WTC11 (cell line): ENCODE measurements at regions not wholly inside any gene's neighbourhood (a gene's known extent, or its start where the extent isn't known, plus 50 kb on each side); places are given as distances from the start of the nearest gene placed in this dataset.

Source experiments
- ATAC-seq: fragments of 200-7000 bp; cut with Tn5 transposase; 2 replicates; pipeline ENCODE4 v1.10.0; 2021; ENCODE audit warnings: mild to moderate bottlenecking, moderate library complexity
- CTCF ChIA-PET: fragments of 300-600 bp; sonication (Branson Sonifier 250); formaldehyde crosslinking; loops from one replicate; lab custom pipeline; 2021; ENCODE audit warnings: antibody characterized with exemption; lab: Charles Lee
- POLR2A ChIA-PET: fragments of 350-600 bp; sonication (Branson Sonifier 250); formaldehyde crosslinking; loops from one replicate; lab custom pipeline; 2021; ENCODE audit warnings: antibody characterized with exemption; lab: Charles Lee
- DNase-seq: peaks from one replicate; pipeline ENCODE4 v3.0.0; 2021; ENCODE audit warnings: low spot score
- H3K27ac Mint-ChIP-seq: 2 replicates; pipeline ENCODE4 v1.8.0; 2021; ENCODE audit warnings: mixed read lengths
- H3K27me3 Mint-ChIP-seq: 2 replicates; pipeline ENCODE4 v1.8.0; 2021; ENCODE audit warnings: low read depth, mild to moderate bottlenecking, moderate library complexity, mixed read lengths
- H3K36me3 Mint-ChIP-seq: 2 replicates; pipeline ENCODE4 v1.8.0; 2021; ENCODE audit warnings: mixed read lengths
- H3K4me1 Mint-ChIP-seq: 2 replicates; pipeline ENCODE4 v1.8.0; 2022; ENCODE audit warnings: mixed read lengths
- H3K4me3 Mint-ChIP-seq: 2 replicates; pipeline ENCODE4 v1.8.0; 2021; ENCODE audit warnings: mild to moderate bottlenecking, moderate library complexity, mixed read lengths
- H3K9me3 Mint-ChIP-seq: 2 replicates; pipeline ENCODE4 v1.8.0; 2021; ENCODE audit warnings: mixed read lengths
- ATF1 ChIP-seq: sonication (generic); formaldehyde crosslinking; IDR thresholded peaks from 2 replicates; pipeline ENCODE4 v1.8.1; 2023; ENCODE audit warnings: mild to moderate bottlenecking, moderate library complexity, missing genetic modification reagents
- ETV6 ChIP-seq: sonication (generic); formaldehyde crosslinking; IDR thresholded peaks from 2 replicates; pipeline ENCODE4 v1.8.1; 2022; ENCODE audit warnings: mild to moderate bottlenecking, missing genetic modification reagents
- FOXJ3 ChIP-seq: sonication (generic); formaldehyde crosslinking; IDR thresholded peaks from 2 replicates; pipeline ENCODE4 v1.9.0; 2021; ENCODE audit warnings: missing genetic modification reagents, mild to moderate bottlenecking, borderline replicate concordance
- IRF2 ChIP-seq: sonication (generic); formaldehyde crosslinking; IDR thresholded peaks from 2 replicates; pipeline ENCODE4 v1.8.0; 2022; ENCODE audit warnings: low read depth, missing genetic modification reagents, borderline replicate concordance
- JAZF1 ChIP-seq: fragments of 250-450 bp; sonication (Bioruptor Pico); IDR thresholded peaks from 2 replicates; pipeline ENCODE4 v1.9.0; 2021; ENCODE audit warnings: moderate library complexity, mild to moderate bottlenecking, inconsistent platforms
- MXD4 ChIP-seq: fragments of 250-450 bp; sonication (Bioruptor Pico); IDR thresholded peaks from 2 replicates; pipeline ENCODE4 v1.8.0; 2021; ENCODE audit warnings: mild to moderate bottlenecking, moderate library complexity, borderline replicate concordance
- NFATC4 ChIP-seq: fragments of 250-450 bp; sonication (Bioruptor Pico); IDR thresholded peaks from 2 replicates; pipeline ENCODE4 v1.9.0; 2021; ENCODE audit warnings: mild to moderate bottlenecking
- OVOL2 ChIP-seq: fragments of 250-450 bp; sonication (Bioruptor Pico); IDR thresholded peaks from 2 replicates; pipeline ENCODE4 v1.9.0; 2021; ENCODE audit warnings: mild to moderate bottlenecking, borderline replicate concordance
- RELA ChIP-seq: sonication (generic); formaldehyde crosslinking; IDR thresholded peaks from 2 replicates; pipeline ENCODE4 v1.8.1; 2022; ENCODE audit warnings: missing genetic modification reagents, mild to moderate bottlenecking, borderline replicate concordance
- RORB ChIP-seq: fragments of 250-450 bp; sonication (Bioruptor Pico); IDR thresholded peaks from 2 replicates; pipeline ENCODE4 v1.9.0; 2021; ENCODE audit warnings: mild to moderate bottlenecking
- SMAD4 ChIP-seq: sonication (generic); formaldehyde crosslinking; IDR thresholded peaks from 2 replicates; pipeline ENCODE4 v1.8.0; 2022; ENCODE audit warnings: mild to moderate bottlenecking, missing genetic modification reagents
- SP1 ChIP-seq: sonication (generic); formaldehyde crosslinking; conservative IDR thresholded peaks from 2 replicates; pipeline ENCODE4 v1.8.1; 2022; ENCODE audit warnings: missing genetic modification reagents
- ZNF121 ChIP-seq: sonication (generic); formaldehyde crosslinking; IDR thresholded peaks from 2 replicates; pipeline ENCODE4 v1.8.0; 2023; ENCODE audit warnings: missing genetic modification reagents
- ZNF232 ChIP-seq: sonication (generic); formaldehyde crosslinking; IDR thresholded peaks from 2 replicates; pipeline ENCODE4 v1.8.0; 2022; ENCODE audit warnings: mild to moderate bottlenecking, missing genetic modification reagents
- ZNF317 ChIP-seq: sonication (generic); formaldehyde crosslinking; IDR thresholded peaks from 2 replicates; pipeline ENCODE4 v1.8.1; 2023; ENCODE audit warnings: low read depth, mild to moderate bottlenecking, moderate library complexity, missing genetic modification reagents, borderline replicate concordance
- ZNF423 ChIP-seq: fragments of 250-450 bp; sonication (Bioruptor Pico); IDR thresholded peaks from 2 replicates; pipeline ENCODE4 v2.1.2; 2022; ENCODE audit warnings: mild to moderate bottlenecking, moderate library complexity
- TF ChIP-seq, protein P1 (sequence below): sonication (generic); formaldehyde crosslinking; IDR thresholded peaks from 2 replicates; pipeline ENCODE4 v1.8.0; 2022; ENCODE audit warnings: mild to moderate bottlenecking, missing genetic modification reagents
- TF ChIP-seq, protein P2 (sequence below): fragments of 250-450 bp; sonication (Bioruptor Pico); conservative IDR thresholded peaks from 2 replicates; pipeline ENCODE4 v1.9.0; 2021; ENCODE audit warnings: mild to moderate bottlenecking
- TF ChIP-seq, protein P3 (sequence below): sonication (generic); formaldehyde crosslinking; IDR thresholded peaks from 2 replicates; pipeline ENCODE4 v1.8.1; 2023; ENCODE audit warnings: mild to moderate bottlenecking, missing genetic modification reagents, moderate library complexity
- TF ChIP-seq, protein P4 (sequence below): sonication (generic); formaldehyde crosslinking; IDR thresholded peaks from 2 replicates; pipeline ENCODE4 v1.8.1; 2022; ENCODE audit warnings: mild to moderate bottlenecking, moderate library complexity, missing genetic modification reagents

DNA sequence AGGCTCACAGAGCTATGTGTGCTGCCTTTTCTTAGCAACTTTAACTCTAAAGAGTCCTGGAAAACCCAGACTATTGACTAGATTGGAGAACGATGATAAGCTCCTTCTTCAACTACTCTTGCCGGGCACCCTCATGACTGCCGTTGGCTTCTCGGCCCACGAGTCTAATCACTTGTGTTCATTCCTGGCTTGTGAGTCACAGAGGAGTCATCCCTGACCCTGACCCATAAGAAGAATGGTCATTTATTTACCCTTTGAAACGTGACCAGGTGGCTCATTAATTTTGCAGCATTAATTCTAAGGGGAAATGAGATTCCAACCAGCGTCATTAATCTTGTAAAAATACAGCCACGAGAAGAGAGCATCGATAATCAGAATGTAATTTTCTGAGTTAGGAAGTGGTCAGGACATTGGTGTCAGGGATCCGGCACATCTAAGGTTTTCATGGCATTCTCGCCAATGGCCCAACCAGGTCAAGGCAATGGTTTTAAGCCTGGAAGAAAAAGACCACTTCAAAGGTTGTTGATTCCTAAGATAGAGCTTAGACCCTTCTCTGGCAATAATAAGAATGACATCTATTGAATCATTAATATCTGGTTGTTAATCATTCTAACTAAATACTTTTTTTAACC lies 183.6 kb upstream of the RUNX1 start (continued):
- TF ChIP-seq, protein P1, sequence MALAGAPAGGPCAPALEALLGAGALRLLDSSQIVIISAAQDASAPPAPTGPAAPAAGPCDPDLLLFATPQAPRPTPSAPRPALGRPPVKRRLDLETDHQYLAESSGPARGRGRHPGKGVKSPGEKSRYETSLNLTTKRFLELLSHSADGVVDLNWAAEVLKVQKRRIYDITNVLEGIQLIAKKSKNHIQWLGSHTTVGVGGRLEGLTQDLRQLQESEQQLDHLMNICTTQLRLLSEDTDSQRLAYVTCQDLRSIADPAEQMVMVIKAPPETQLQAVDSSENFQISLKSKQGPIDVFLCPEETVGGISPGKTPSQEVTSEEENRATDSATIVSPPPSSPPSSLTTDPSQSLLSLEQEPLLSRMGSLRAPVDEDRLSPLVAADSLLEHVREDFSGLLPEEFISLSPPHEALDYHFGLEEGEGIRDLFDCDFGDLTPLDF (CRISPR knock-in tag): no peak

DNA sequence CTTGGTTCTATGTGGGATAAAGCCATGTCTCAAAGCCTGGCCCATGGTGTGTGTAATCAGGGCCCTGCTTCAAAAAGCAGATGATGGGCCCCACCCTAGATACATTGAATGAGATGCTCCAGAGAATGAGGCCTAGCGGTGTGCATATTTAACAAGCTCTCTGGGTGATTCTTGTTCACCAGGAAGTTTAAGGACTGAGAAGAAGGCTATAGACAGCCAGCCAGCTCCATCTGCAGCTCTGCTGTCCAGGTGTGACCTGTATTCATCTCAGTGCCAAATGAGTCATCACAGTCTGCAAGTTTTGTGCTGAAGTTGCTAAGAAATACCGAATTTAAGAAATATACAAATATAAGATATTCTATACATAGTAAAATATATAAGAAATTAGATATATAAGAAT lies 182.0 kb upstream of the RUNX1 start:
- no peaks in the 10 kb centered on the region for H3K27me3 Mint-ChIP-seq
- no peak overlapping the region for H3K4me3 Mint-ChIP-seq
- ChIA-PET POLR2A (no interaction called here), CTCF (interaction anchor here (0.6 kb wide), 1 partner anchor 648 kb away, joined by 4 read pairs; no protein-coding TSS in a partner anchor)
- peaks cover 6% of the 10 kb centered on the region for H3K9me3 Mint-ChIP-seq
- peaks cover 26% of the 10 kb centered on the region for H3K4me1 Mint-ChIP-seq
- DNase-seq: no peak
- no peak for ATAC-seq
- H3K36me3 Mint-ChIP-seq: 0 out of 2 replicates have a peak, but pooled peaks cover under 1% of the 10 kb centered on the region
- H3K27ac Mint-ChIP-seq: no peak overlapping the region
- TF ChIP-seq, protein P2, sequence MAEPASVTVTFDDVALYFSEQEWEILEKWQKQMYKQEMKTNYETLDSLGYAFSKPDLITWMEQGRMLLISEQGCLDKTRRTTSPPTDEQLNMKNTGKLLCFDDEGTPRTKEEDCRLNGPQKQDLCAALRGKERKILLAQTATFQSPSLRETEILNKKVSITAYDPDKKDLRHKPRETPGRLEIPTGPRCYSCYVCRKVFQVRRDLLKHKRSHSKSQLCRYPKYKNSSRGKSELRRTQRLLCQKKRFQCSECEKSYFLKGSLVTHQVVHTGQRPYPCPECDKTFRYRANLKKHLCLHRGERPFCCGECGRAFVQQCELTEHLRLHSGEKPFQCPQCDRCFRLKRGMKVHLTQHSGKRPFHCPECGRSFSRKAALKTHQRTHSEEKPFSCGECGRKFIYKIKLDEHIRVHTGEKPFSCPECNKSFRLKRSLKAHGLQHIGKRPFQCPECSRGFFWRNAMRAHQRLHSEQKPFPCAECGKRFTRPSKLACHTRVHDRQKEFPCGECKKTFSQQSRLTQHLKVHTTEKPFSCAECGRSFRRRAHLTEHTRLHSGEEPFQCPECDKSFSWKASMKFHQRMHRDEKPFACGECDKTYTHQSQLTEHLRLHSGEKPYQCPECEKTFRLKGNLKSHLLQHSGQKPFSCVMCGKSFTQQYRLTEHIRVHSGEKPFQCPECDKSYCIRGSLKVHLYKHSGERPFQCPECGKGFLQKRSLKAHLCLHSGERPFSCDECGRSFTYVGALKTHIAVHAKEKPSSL (CRISPR knock-in tag): no peak
- TF ChIP-seq ATF1 (no peak), IRF2 (CRISPR knock-in tag) (no peak), ETV6 (CRISPR knock-in tag) (no peak), JAZF1 (CRISPR knock-in tag) (no peak), FOXJ3 (CRISPR knock-in tag) (no peak), SP1 (CRISPR knock-in tag) (no peak), NFATC4 (CRISPR knock-in tag) (no peak), SMAD4 (CRISPR knock-in tag) (no peak), ZNF232 (no peak), OVOL2 (CRISPR knock-in tag) (no peak), MXD4 (CRISPR knock-in tag) (no peak), ZNF121 (CRISPR knock-in tag) (no peak), ZNF423 (CRISPR knock-in tag) (no peak), ZNF317 (CRISPR knock-in tag) (no peak), RELA (CRISPR knock-in tag) (no peak)
- TF ChIP-seq, protein P3, sequence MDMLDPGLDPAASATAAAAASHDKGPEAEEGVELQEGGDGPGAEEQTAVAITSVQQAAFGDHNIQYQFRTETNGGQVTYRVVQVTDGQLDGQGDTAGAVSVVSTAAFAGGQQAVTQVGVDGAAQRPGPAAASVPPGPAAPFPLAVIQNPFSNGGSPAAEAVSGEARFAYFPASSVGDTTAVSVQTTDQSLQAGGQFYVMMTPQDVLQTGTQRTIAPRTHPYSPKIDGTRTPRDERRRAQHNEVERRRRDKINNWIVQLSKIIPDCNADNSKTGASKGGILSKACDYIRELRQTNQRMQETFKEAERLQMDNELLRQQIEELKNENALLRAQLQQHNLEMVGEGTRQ (CRISPR knock-in tag): no peak

DNA sequence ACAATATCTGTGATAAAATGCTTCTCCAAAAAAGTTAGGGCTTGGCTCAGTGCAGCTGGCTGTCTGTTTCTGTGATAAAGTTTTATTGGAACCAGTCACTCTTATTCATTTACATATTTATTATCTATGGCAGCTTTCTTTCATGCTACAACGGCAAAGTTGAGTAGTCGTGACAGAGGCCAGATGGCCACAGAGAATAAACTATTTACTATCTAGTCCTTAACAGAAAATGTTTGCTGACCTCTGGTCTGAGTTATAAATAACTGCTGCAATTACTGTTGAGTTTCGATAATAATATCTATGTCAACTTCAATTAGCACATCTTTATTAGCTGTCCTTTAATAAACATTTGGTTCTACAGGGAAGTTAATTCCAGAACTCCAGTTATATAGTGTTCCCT lies 180.2 kb upstream of the RUNX1 start:
- DNase-seq (no peak), ATAC-seq (no peak)
- H3K4me3 Mint-ChIP-seq: no peak overlapping the region
- no peaks in the 10 kb centered on the region for H3K27me3 Mint-ChIP-seq
- POLR2A ChIA-PET: no interaction called here
- no peak overlapping the region for H3K27ac Mint-ChIP-seq
- CTCF ChIA-PET: no interaction called here
- no peaks in the 10 kb centered on the region for H3K9me3 Mint-ChIP-seq
- TF ChIP-seq RORB (CRISPR knock-in tag): 0 out of 2 replicates have a peak, but pooled peaks have one; percentile 39
- TF ChIP-seq, protein P4, sequence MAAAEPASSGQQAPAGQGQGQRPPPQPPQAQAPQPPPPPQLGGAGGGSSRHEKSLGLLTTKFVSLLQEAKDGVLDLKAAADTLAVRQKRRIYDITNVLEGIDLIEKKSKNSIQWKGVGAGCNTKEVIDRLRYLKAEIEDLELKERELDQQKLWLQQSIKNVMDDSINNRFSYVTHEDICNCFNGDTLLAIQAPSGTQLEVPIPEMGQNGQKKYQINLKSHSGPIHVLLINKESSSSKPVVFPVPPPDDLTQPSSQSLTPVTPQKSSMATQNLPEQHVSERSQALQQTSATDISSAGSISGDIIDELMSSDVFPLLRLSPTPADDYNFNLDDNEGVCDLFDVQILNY (CRISPR knock-in tag): no peak
- peaks cover 40% of the 10 kb centered on the region for H3K4me1 Mint-ChIP-seq
- no peaks in the 10 kb centered on the region for H3K36me3 Mint-ChIP-seq
